CD4-positive, alpha-beta memory T cell (primary cell): ENCODE measurements at regions not wholly inside any gene's neighbourhood (a gene's known extent, or its start where the extent isn't known, plus 50 kb on each side); places are given as distances from the start of the nearest gene placed in this dataset.

ENCODE experiments used
- CTCF ChIA-PET: fragments of 350-600 bp; sonication (Branson Sonifier 250); formaldehyde crosslinking; loops from one replicate; lab custom pipeline; 2021; ENCODE audit warnings: inconsistent platforms; ENCODE audit not compliant: partially characterized antibody; lab: Charles Lee
- POLR2A ChIA-PET: fragments of 350-600 bp; sonication (Branson Sonifier 250); formaldehyde crosslinking; loops from one replicate; lab custom pipeline; 2021; ENCODE audit not compliant: partially characterized antibody; lab: Charles Lee
- DNase-seq, 5 donors: peaks; one replicate each; pipeline versions ENCODE4 v3.0.0 to v3.0.0-alpha.2; 2020 to 2022; ENCODE audit warnings: mixed read lengths in 1 of 5
- H3K27ac ChIP-seq: one replicate; pipeline ENCODE4 v1.7.0; 2013; ENCODE audit warnings: low read depth, low read length
- H3K27me3 ChIP-seq: 2 replicates; pipeline ENCODE4 v1.7.0; 2013; ENCODE audit warnings: mild to moderate bottlenecking, low read length, moderate library complexity; ENCODE audit not compliant: insufficient read depth
- H3K36me3 ChIP-seq: 2 replicates; pipeline ENCODE4 v1.7.0; 2013; ENCODE audit warnings: mild to moderate bottlenecking, low read length, moderate library complexity; ENCODE audit not compliant: insufficient read depth
- H3K4me1 ChIP-seq: 2 replicates; pipeline ENCODE4 v1.7.0; 2013; ENCODE audit warnings: mild to moderate bottlenecking, low read length, moderate library complexity; ENCODE audit not compliant: insufficient read depth
- H3K4me3 ChIP-seq, 2 donors: one replicate each; pipeline ENCODE4 v1.7.0; 2013; ENCODE audit warnings: low read length in 2 of 2, mild to moderate bottlenecking in 1 of 2
- H3K9me3 ChIP-seq, 2 donors: one replicate each; pipeline ENCODE4 v1.7.0; 2013; ENCODE audit warnings: low read length in 2 of 2, control low read depth in 1 of 2; ENCODE audit not compliant: control insufficient read depth in 1 of 2
- H3K27ac Mint-ChIP-seq, 7 donors: one replicate each; pipeline ENCODE4 v1.8.0; 2020 to 2021; ENCODE audit warnings: mixed read lengths in 7 of 7, mild to moderate bottlenecking in 6 of 7, inconsistent platforms in 3 of 7, moderate library complexity in 3 of 7
- H3K27me3 Mint-ChIP-seq, 2 donors: one replicate each; pipeline ENCODE4 v1.8.0; 2020 to 2021; ENCODE audit warnings: mixed read lengths in 2 of 2
- H3K36me3 Mint-ChIP-seq, 2 donors: one replicate each; pipeline ENCODE4 v1.8.0; 2020 to 2021; ENCODE audit warnings: mixed read lengths in 2 of 2, inconsistent platforms in 1 of 2, mild to moderate bottlenecking in 1 of 2
- H3K4me1 Mint-ChIP-seq, 4 donors: one replicate each; pipeline ENCODE4 v1.8.0; 2020 to 2021; ENCODE audit warnings: mixed read lengths in 4 of 4, mild to moderate bottlenecking in 1 of 4
- H3K4me3 Mint-ChIP-seq, 8 donors: one replicate each; pipeline ENCODE4 v1.8.0; 2020 to 2021; ENCODE audit warnings: mixed read lengths in 8 of 8, mild to moderate bottlenecking in 7 of 8, moderate library complexity in 6 of 8, inconsistent platforms in 3 of 8
- H3K9me3 Mint-ChIP-seq, 8 donors: one replicate each; pipeline ENCODE4 v1.8.0; 2020 to 2021; ENCODE audit warnings: mixed read lengths in 8 of 8, mild to moderate bottlenecking in 5 of 8, inconsistent platforms in 3 of 8, moderate library complexity in 1 of 8
- intact Hi-C: fragments of 100-400 bp; cut with micrococcal nuclease; formaldehyde crosslinking; loops from one replicate; pipeline ENCODE4 v1.15.1; 2023

GRCh38 chr2:217632043-217632442 lies 370.8 kb downstream of the TNS1 start:
- no peak overlapping the region for H3K27ac ChIP-seq

GRCh38 chr2:217631115-217631514 lies 371.7 kb downstream of the TNS1 start:
- Histone ChIP-seq H3K27ac (no peak overlapping the region), H3K4me1 (no peaks in the 10 kb centered on the region), H3K27me3 (no peaks in the 10 kb centered on the region), H3K36me3 (no peaks in the 10 kb centered on the region), H3K4me3 (no peak overlapping the region), H3K9me3 (no peaks in the 10 kb centered on the region)
- POLR2A ChIA-PET: no interaction called here
- Mint-ChIP-seq H3K36me3 (no peaks in the 10 kb centered on the region), H3K4me1 (peaks cover 0 to 1% (median 0%) of the 10 kb centered on the region in 4 donors), H3K4me3 (no peak overlapping the region), H3K9me3 (peaks cover 0 to 2% (median 0%) of the 10 kb centered on the region in 8 donors), H3K27me3 (peaks cover 1 to 3% of the 10 kb centered on the region in 2 donors), H3K27ac (no peak overlapping the region)
- CTCF ChIA-PET: no interaction called here
- DNase-seq: no peak
- intact Hi-C loops: no loop called here

More at GRCh38 chr2:217632043-217632442, 370.8 kb downstream of the TNS1 start:
- Mint-ChIP-seq H3K36me3 (no peaks in the 10 kb centered on the region), H3K27me3 (peaks cover 3% of the 10 kb centered on the region in 2 donors), H3K27ac (no peak overlapping the region), H3K9me3 (peaks cover 0 to 2% (median 0%) of the 10 kb centered on the region in 8 donors), H3K4me1 (peaks cover 0 to 1% (median 0%) of the 10 kb centered on the region in 4 donors), H3K4me3 (no peak overlapping the region)
- intact Hi-C loops: no loop called here
- no peak overlapping the region for H3K4me3 ChIP-seq
- no peaks in the 10 kb centered on the region for H3K36me3 ChIP-seq
- no peaks in the 10 kb centered on the region for H3K4me1 ChIP-seq
- no peaks in the 10 kb centered on the region for H3K9me3 ChIP-seq
- ChIA-PET CTCF (no interaction called here), POLR2A (no interaction called here)
- no peaks in the 10 kb centered on the region for H3K27me3 ChIP-seq
- no peak for DNase-seq

- H3K36me3 ChIP-seq: no peaks in the 10 kb centered on the region
- Mint-ChIP-seq H3K9me3 (peaks cover 0 to 2% (median 0%) of the 10 kb centered on the region in 8 donors), H3K36me3 (no peaks in the 10 kb centered on the region), H3K27me3 (peaks cover 1 to 3% of the 10 kb centered on the region in 2 donors), H3K4me3 (no peak overlapping the region), H3K27ac (no peak overlapping the region), H3K4me1 (peaks cover 0 to 1% (median 0%) of the 10 kb centered on the region in 4 donors)
- CTCF ChIA-PET: no interaction called here
- no peak overlapping the region for H3K4me3 ChIP-seq
- H3K27ac ChIP-seq: no peak overlapping the region
- H3K9me3 ChIP-seq: no peaks in the 10 kb centered on the region
- POLR2A ChIA-PET: no interaction called here
- no peaks in the 10 kb centered on the region for H3K27me3 ChIP-seq
- no peak for DNase-seq
- H3K4me1 ChIP-seq: no peaks in the 10 kb centered on the region
- intact Hi-C loops: no loop called here
These were observed 373.4 kb downstream of the TNS1 start for GRCh38 chr2:217629347-217629746.

GRCh38 chr2:217628061-217628460 lies 374.7 kb downstream of the TNS1 start:
- DNase-seq: no peak
- no peak overlapping the region for H3K27ac ChIP-seq
- Mint-ChIP-seq H3K4me1 (peaks cover 0 to 1% (median 0%) of the 10 kb centered on the region in 4 donors), H3K27ac (no peak overlapping the region), H3K9me3 (peaks cover 0 to 2% (median 0%) of the 10 kb centered on the region in 8 donors), H3K4me3 (no peak overlapping the region), H3K36me3 (no peaks in the 10 kb centered on the region), H3K27me3 (peaks cover 1 to 3% of the 10 kb centered on the region in 2 donors)
- CTCF ChIA-PET: no interaction called here
- no peaks in the 10 kb centered on the region for H3K9me3 ChIP-seq
- no peak overlapping the region for H3K4me3 ChIP-seq
- H3K4me1 ChIP-seq: no peaks in the 10 kb centered on the region
- no peaks in the 10 kb centered on the region for H3K27me3 ChIP-seq
- POLR2A ChIA-PET: no interaction called here
- intact Hi-C loops: no loop called here
- no peaks in the 10 kb centered on the region for H3K36me3 ChIP-seq

GRCh38 chr2:217626926-217627325 lies 375.9 kb downstream of the TNS1 start:
- CTCF ChIA-PET: no interaction called here

GRCh38 chr2:217625557-217626169 lies 377.1 kb downstream of the TNS1 start:
- Histone ChIP-seq H3K27ac (no peak overlapping the region), H3K4me1 (no peaks in the 10 kb centered on the region), H3K4me3 (no peak overlapping the region), H3K9me3 (no peaks in the 10 kb centered on the region), H3K27me3 (no peaks in the 10 kb centered on the region), H3K36me3 (no peaks in the 10 kb centered on the region)
- H3K9me3 Mint-ChIP-seq: peaks cover 0 to 2% (median 0%) of the 10 kb centered on the region in 8 donors
- ChIA-PET POLR2A (no interaction called here), CTCF (interaction anchor here (1.6 kb wide), 1 partner anchor 24 kb away, joined by 4 read pairs; no protein-coding TSS in a partner anchor)
- no peak overlapping the region for H3K4me3 Mint-ChIP-seq
- H3K4me1 Mint-ChIP-seq: no peaks in the 10 kb centered on the region
- no peaks in the 10 kb centered on the region for H3K36me3 Mint-ChIP-seq
- H3K27me3 Mint-ChIP-seq: no peaks in the 10 kb centered on the region
- H3K27ac Mint-ChIP-seq: no peak overlapping the region
- intact Hi-C loops: no loop called here
- DNase-seq: no peak

More at GRCh38 chr2:217626926-217627325, 375.9 kb downstream of the TNS1 start:
- Histone ChIP-seq H3K27ac (no peak overlapping the region), H3K4me1 (no peaks in the 10 kb centered on the region), H3K4me3 (no peak overlapping the region), H3K36me3 (no peaks in the 10 kb centered on the region), H3K9me3 (no peaks in the 10 kb centered on the region), H3K27me3 (no peaks in the 10 kb centered on the region)
- intact Hi-C loops: no loop called here
- H3K36me3 Mint-ChIP-seq: no peaks in the 10 kb centered on the region
- DNase-seq: no peak
- no peak overlapping the region for H3K4me3 Mint-ChIP-seq
- H3K27me3 Mint-ChIP-seq: peaks cover 1 to 3% of the 10 kb centered on the region in 2 donors
- H3K9me3 Mint-ChIP-seq: peaks cover 0 to 2% (median 0%) of the 10 kb centered on the region in 8 donors
- no peak overlapping the region for H3K27ac Mint-ChIP-seq
- no peaks in the 10 kb centered on the region for H3K4me1 Mint-ChIP-seq
- POLR2A ChIA-PET: no interaction called here

GRCh38 chr2:217623281-217623912 lies 379.4 kb downstream of the TNS1 start:
- Histone ChIP-seq H3K27me3 (no peaks in the 10 kb centered on the region), H3K36me3 (no peaks in the 10 kb centered on the region), H3K4me3 (no peak overlapping the region), H3K9me3 (no peaks in the 10 kb centered on the region), H3K4me1 (no peaks in the 10 kb centered on the region), H3K27ac (no peak overlapping the region)
- Mint-ChIP-seq H3K36me3 (no peaks in the 10 kb centered on the region), H3K27me3 (no peaks in the 10 kb centered on the region), H3K4me1 (no peaks in the 10 kb centered on the region), H3K9me3 (no peaks in the 10 kb centered on the region), H3K27ac (no peak overlapping the region), H3K4me3 (no peak overlapping the region)
- CTCF ChIA-PET: no interaction called here
- intact Hi-C loops: no loop called here
- DNase-seq: no peak
- POLR2A ChIA-PET: no interaction called here
